GM19395 (cell line): ENCODE measurements at regions not wholly inside any gene's neighbourhood (a gene's known extent, or its start where the extent isn't known, plus 50 kb on each side); places are given as distances from the start of the nearest gene placed in this dataset.
"Not testable (repeated sequence)": the region's sequence is repeated elsewhere in the genome, so short reads cannot be mapped to it uniquely, and the experiment has no call there.

Source experiments
- ATAC-seq: cut with Tn5 transposase; IDR thresholded peaks from one replicate; pipeline ENCODE4 v1.9.1; 2021; ENCODE audit warnings: mild to moderate bottlenecking, moderate library complexity; ENCODE audit not compliant: unreplicated experiment

GRCh38 chr5:117568622-117569021 lies 994.0 kb upstream of the SEMA6A start:
- no peak for ATAC-seq

GRCh38 chr5:117568126-117568525 lies 993.5 kb upstream of the SEMA6A start:
- ATAC-seq: no peak

GRCh38 chr5:117562647-117563046 lies 988.0 kb upstream of the SEMA6A start:
- ATAC-seq: no peak

- ATAC-seq: no peak
Observed at GRCh38 chr5:117561531-117561930, 986.9 kb upstream of the SEMA6A start.

- no peak for ATAC-seq
Observed at GRCh38 chr5:117559005-117559844, 984.6 kb upstream of the SEMA6A start.

- no peak for ATAC-seq
Observed at GRCh38 chr5:117551236-117551635, 976.6 kb upstream of the SEMA6A start.

GRCh38 chr5:117547192-117547591 lies 972.6 kb upstream of the SEMA6A start:
- ATAC-seq: no peak

- ATAC-seq: no peak
Observed at GRCh38 chr5:117539692-117540091, 965.1 kb upstream of the SEMA6A start.

- no peak for ATAC-seq
Observed at GRCh38 chr5:117533792-117534191, 959.2 kb upstream of the SEMA6A start.

GRCh38 chr5:117533051-117533670 lies 958.5 kb upstream of the SEMA6A start:
- not testable (repeated sequence) for ATAC-seq

GRCh38 chr5:117519957-117520500 lies 945.4 kb upstream of the SEMA6A start:
- ATAC-seq: no peak

- no peak for ATAC-seq
Observed at GRCh38 chr5:117504305-117504704, 929.7 kb upstream of the SEMA6A start.

- no peak for ATAC-seq
Observed at GRCh38 chr5:117497601-117498000, 923.0 kb upstream of the SEMA6A start.

GRCh38 chr5:117496801-117497200 lies 922.2 kb upstream of the SEMA6A start:
- no peak for ATAC-seq

GRCh38 chr5:117494188-117494587 lies 919.6 kb upstream of the SEMA6A start:
- no peak for ATAC-seq

GRCh38 chr5:117488976-117489500 lies 914.4 kb upstream of the SEMA6A start:
- no peak for ATAC-seq

- no peak for ATAC-seq
Observed at GRCh38 chr5:117487556-117487955, 912.9 kb upstream of the SEMA6A start.

GRCh38 chr5:117486879-117487391 lies 912.3 kb upstream of the SEMA6A start:
- no peak for ATAC-seq

GRCh38 chr5:117486261-117486660 lies 911.6 kb upstream of the SEMA6A start:
- no peak for ATAC-seq

GRCh38 chr5:117475919-117476318 lies 901.3 kb upstream of the SEMA6A start:
- ATAC-seq: no peak

GRCh38 chr5:117473165-117473564 lies 898.5 kb upstream of the SEMA6A start:
- no peak for ATAC-seq
